ENCODE measurements at regions not wholly inside any gene's neighbourhood (a gene's known extent, or its start where the extent isn't known, plus 50 kb on each side); places are given as distances from the start of the nearest gene placed in this dataset.
"Not testable (repeated sequence)": the region's sequence is repeated elsewhere in the genome, so short reads cannot be mapped to it uniquely, and the experiment has no call there.

DNA sequence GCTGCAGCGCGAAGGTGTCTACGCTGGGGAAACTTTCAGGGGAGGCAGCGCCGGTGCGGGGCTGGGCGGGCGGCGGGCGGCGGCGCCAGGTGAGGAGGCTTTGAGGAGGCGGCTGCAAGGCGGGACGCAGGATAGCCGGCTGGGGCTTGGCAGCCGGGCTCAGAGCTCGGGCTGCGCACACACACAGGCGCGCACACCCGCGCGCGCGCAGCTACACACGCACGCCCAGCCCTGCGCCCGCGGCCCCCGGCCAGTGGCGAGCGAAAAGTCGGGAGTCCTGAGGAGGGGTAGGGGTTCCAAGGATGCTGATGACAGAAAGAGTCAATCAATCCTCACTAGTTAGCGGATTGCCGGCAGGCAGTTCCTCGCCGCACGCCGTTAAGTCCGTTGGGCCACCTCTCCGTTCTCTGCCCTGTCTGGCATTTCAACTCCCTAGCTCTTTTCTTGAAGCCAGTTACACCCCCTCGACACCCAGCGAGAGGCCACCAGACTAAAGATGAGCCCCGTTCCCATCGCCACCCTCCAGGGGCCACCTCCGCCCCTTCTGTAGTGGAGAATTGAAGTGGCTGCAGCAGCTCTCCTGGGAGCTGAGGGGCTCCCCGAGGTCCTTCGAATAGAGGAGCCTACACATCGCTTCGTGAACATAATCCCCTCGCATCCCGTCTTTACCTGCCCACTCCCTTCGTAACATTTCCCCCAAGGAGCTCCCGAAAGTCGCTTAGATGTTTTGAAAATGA lies 1640.3 kb upstream of the C9orf72 start, which contains the start of gene LINGO2:
LINGO2 (minus strand) TSS at position 185 of the 737 bp plus-strand sequence.
- H3K27me3 Mint-ChIP-seq (ENCODE audit: low read depth): peaks cover 44% of the 10 kb centered on the region
- DNase-seq (ENCODE audit: low spot score): no peak
- H3K4me3 Mint-ChIP-seq: peak within 1 kb of the TSS; percentile 18
- H3K9me3 Mint-ChIP-seq: no peaks in the 10 kb centered on the region
- H3K27ac Mint-ChIP-seq: no peak within 1 kb of the TSS
- H3K4me1 Mint-ChIP-seq (ENCODE audit: low read depth): peaks cover 3% of the 10 kb centered on the region
- H3K36me3 Mint-ChIP-seq (ENCODE audit: low read depth): no peaks in the 10 kb centered on the region

DNA sequence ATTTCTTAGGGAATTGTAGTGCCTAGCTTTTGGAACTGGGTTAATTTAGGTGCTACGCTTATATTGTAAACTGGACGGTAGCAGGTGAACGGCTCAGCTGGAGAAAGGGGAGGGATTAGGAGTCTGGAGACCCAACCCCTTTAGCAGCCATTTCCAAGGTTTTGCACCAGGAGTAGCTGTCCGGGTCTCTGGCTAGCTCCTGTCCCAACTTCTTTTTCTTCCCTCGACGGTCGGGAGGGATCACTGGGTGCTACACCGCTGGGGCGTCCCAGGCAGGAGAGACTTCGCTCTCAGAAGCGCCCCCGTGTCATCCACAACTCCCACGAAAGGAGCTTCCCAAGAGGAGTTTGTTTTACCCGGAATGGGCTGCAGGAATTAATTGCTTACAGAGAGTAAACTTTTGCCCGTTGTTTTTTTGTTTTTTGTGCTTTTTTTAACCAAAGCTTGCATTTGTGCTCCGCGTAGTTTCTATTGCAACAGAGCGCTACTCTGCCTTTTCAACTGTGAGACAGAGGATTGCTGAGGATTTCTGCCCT lies 1640.9 kb upstream of the C9orf72 start:
- Mint-ChIP-seq H3K27ac (no peak overlapping the region), H3K9me3 (no peaks in the 10 kb centered on the region), H3K4me1 (ENCODE audit: low read depth) (peaks cover 3% of the 10 kb centered on the region), H3K27me3 (ENCODE audit: low read depth) (peaks cover 44% of the 10 kb centered on the region), H3K36me3 (ENCODE audit: low read depth) (no peaks in the 10 kb centered on the region), H3K4me3 (peak overlapping the region; percentile 15)
- DNase-seq (ENCODE audit: low spot score): no peak

DNA sequence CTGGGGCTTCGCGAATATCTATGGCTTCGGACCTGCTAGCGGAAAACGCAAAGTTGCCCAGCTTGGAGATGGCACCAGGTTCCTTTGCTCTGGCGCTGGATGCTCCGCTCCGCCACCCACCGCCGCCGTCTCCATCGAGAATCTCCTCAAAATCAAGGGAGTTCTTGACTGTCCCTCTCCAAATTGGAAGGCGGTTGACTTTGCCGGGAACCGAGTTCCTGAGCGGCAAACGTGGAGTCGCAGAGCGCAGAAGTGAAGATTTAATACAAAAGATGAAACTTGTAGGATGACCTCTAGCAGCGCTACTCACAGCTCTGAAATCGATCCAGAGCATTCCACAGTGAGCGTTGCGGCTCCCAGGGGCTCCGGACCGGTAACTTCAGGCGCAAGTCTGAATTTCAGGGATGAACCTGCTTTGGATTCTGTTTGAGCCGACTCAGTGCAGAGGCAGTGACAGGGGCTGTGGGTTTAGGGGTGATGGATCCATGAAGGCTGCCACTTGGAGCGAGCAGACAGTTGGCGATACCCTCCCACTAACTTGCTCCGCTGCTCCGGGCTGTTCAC lies 1641.5 kb upstream of the C9orf72 start:
- H3K27me3 Mint-ChIP-seq (ENCODE audit: low read depth): peaks cover 44% of the 10 kb centered on the region
- no peaks in the 10 kb centered on the region for H3K36me3 Mint-ChIP-seq (ENCODE audit: low read depth)
- no peak overlapping the region for H3K4me3 Mint-ChIP-seq
- no peak for DNase-seq (ENCODE audit: low spot score)
- no peak overlapping the region for H3K27ac Mint-ChIP-seq
- no peaks in the 10 kb centered on the region for H3K9me3 Mint-ChIP-seq
- peaks cover 3% of the 10 kb centered on the region for H3K4me1 Mint-ChIP-seq (ENCODE audit: low read depth)

DNA sequence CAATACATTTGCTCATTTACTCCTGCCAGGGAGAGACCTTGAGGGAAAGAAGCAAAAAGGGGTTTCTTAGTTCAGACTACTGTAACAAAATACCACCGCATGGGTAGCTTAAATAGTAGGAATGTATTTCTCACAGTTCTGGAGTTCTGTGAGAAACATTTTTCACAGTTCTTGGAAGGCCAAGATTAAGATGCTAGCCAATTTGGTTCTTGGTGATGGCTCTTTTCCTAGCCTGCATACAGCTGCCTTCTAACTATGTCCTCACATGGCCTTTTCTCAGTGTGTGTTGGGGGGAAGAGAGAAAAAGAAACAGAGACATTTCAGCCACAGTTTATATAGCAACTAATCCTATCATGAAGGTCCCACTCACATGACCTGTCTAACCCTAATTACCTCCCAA lies 1644.7 kb upstream of the C9orf72 start:
- H3K4me1 Mint-ChIP-seq (ENCODE audit: low read depth): no peaks in the 10 kb centered on the region
- H3K9me3 Mint-ChIP-seq: no peaks in the 10 kb centered on the region
- no peak overlapping the region for H3K4me3 Mint-ChIP-seq
- no peak overlapping the region for H3K27ac Mint-ChIP-seq
- peaks cover 27% of the 10 kb centered on the region for H3K27me3 Mint-ChIP-seq (ENCODE audit: low read depth)
- H3K36me3 Mint-ChIP-seq (ENCODE audit: low read depth): no peaks in the 10 kb centered on the region
- no peak for DNase-seq (ENCODE audit: low spot score)

DNA sequence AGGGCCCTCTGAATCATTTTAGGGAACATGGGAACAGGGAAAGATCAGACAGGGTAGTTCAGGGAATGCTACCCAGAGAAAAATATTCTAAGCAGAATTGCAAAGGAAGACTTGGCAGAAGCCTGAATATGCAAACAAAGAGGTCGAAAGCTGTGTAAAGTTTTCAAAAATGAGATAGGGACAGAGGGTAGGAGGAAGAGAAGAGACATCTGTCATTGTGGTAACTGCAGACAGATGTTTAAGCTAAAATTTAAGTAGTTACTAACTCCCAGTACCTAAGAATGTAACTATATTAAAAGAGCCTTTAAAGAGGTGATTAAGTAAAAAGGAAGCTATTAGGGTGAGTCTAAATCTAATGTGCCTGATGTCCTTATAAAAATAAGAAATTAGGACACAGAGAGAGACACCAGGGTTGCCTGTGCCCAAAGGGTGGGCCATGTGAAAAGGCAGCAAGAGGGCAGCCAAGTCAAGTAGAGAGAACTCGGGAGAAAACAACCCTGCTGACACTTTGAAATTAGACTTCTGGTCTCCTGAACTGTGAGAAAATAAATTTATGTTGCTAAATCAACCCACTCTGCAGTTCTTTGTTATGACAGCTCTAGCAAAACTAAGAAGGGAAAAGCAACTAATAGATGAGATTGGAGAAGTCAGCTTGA lies 1647.4 kb upstream of the C9orf72 start:
- Mint-ChIP-seq H3K4me3 (no peak overlapping the region), H3K36me3 (ENCODE audit: low read depth) (no peaks in the 10 kb centered on the region), H3K9me3 (no peaks in the 10 kb centered on the region), H3K4me1 (ENCODE audit: low read depth) (no peaks in the 10 kb centered on the region), H3K27me3 (ENCODE audit: low read depth) (peaks cover 3% of the 10 kb centered on the region), H3K27ac (no peak overlapping the region)
- DNase-seq (ENCODE audit: low spot score): no peak

DNA sequence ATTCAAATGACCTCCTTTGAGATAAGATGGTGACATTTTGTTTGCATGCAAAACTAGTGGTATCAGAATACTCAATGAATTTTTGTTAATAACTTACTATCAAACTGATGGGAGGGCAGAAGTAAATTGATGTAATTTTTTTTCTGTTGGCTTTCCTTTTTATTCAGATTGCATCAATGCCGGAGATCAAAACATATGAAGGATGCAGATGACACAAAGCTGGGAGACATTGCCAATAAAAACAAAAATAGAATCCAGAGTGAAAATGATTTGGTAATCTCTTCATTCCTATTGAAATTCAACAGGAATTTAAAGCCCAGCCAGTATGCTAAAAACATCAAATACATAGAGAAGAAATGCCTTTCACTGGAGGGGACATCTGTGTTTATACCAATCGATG lies 1655.3 kb upstream of the C9orf72 start:
- Mint-ChIP-seq H3K4me3 (no peak overlapping the region), H3K4me1 (ENCODE audit: low read depth) (no peaks in the 10 kb centered on the region), H3K27me3 (ENCODE audit: low read depth) (no peaks in the 10 kb centered on the region), H3K27ac (no peak overlapping the region), H3K36me3 (ENCODE audit: low read depth) (no peaks in the 10 kb centered on the region), H3K9me3 (no peaks in the 10 kb centered on the region)
- DNase-seq (ENCODE audit: low spot score): no peak

DNA sequence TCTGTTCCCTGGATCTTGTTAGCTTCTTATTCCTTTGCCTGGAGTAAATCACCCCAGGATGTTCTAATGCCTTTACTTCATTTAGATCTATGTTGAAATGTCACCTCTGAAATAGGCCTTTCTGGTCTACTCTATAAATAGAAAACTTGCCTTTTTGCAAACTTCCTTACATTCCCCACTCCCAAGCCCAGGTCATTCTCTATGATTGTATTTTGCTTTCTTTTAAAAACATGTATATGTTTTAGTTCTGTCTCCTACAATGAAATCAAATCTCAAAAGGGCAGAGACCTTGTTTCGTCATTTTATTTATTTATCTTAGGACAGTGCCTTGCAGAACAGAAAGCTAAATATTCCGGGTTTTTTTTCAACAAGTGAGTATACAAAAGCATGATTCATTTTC lies 1657.7 kb upstream of the C9orf72 start:
- Mint-ChIP-seq H3K9me3 (no peaks in the 10 kb centered on the region), H3K27ac (no peak overlapping the region), H3K27me3 (ENCODE audit: low read depth) (no peaks in the 10 kb centered on the region), H3K36me3 (ENCODE audit: low read depth) (no peaks in the 10 kb centered on the region), H3K4me3 (no peak overlapping the region), H3K4me1 (ENCODE audit: low read depth) (no peaks in the 10 kb centered on the region)
- no peak for DNase-seq (ENCODE audit: low spot score)

DNA sequence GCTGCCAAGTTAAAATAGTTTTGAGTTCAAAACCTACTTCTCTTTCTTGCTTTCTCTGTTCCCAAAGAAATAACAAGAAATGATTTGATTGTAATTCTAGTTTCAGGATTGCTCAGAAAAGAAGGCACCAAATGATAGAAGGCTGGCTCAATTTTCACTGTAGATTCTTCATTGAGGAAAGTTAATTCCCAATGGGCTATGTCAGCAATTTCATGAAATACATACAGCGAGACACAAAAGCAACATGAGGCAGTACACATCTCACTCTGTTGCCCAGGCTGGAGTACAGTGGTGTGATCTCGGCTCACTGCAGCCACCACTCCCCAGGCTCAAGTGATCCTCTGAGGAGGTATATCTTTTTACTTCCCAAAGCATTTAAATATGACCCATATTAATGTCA lies 1659.9 kb upstream of the C9orf72 start:
- no peaks in the 10 kb centered on the region for H3K9me3 Mint-ChIP-seq

DNA sequence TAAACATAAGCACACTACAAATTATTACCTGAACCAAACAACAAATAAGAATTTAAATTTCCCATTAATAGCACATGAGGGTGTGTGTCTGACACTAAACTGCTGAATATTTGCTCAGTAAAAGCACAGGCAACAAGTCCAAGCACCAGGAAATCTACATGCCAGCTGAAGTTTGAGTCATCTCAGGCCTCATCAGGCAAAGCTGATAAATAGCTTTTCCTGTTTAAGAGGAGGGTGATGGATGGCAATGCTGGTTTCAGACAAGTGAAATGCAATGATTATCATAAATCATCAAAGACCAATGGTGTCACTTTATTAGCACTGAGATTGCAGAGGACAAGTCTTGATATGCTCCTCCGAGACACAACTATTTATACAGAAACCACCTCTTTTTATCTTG lies 1668.0 kb upstream of the C9orf72 start:
- no peaks in the 10 kb centered on the region for H3K27me3 Mint-ChIP-seq (ENCODE audit: low read depth)
- no peak overlapping the region for H3K27ac Mint-ChIP-seq
- no peaks in the 10 kb centered on the region for H3K4me1 Mint-ChIP-seq (ENCODE audit: low read depth)
- H3K36me3 Mint-ChIP-seq (ENCODE audit: low read depth): no peaks in the 10 kb centered on the region
- no peak overlapping the region for H3K4me3 Mint-ChIP-seq
- no peaks in the 10 kb centered on the region for H3K9me3 Mint-ChIP-seq
- no peak for DNase-seq (ENCODE audit: low spot score)

More for the DNA sequence above, 1659.9 kb upstream of the C9orf72 start:
- no peak for DNase-seq (ENCODE audit: low spot score)
- Mint-ChIP-seq H3K27me3 (ENCODE audit: low read depth) (no peaks in the 10 kb centered on the region), H3K36me3 (ENCODE audit: low read depth) (no peaks in the 10 kb centered on the region), H3K27ac (no peak overlapping the region), H3K4me1 (ENCODE audit: low read depth) (no peaks in the 10 kb centered on the region), H3K4me3 (no peak overlapping the region)

DNA sequence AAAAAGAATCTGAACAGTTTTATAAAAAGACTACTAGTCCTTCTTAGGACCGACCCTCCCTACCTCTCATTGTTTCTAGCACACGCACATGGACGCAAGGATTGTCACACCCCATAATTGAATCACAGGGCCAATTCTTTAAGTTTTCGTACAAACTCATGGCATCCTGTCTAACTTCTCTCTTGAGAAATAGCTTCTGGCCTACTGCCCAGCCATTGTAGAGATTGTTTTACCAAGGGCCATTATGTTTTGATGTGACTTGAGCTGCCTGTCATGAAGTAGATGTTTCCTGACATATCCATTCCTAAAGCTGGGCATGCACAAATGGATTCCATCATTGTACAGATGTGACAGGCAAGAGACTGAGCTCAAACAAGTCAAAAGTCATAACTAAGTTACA lies 1672.1 kb upstream of the C9orf72 start:
- Mint-ChIP-seq H3K4me3 (no peak overlapping the region), H3K27me3 (ENCODE audit: low read depth) (no peaks in the 10 kb centered on the region), H3K4me1 (ENCODE audit: low read depth) (no peaks in the 10 kb centered on the region), H3K9me3 (no peaks in the 10 kb centered on the region), H3K36me3 (ENCODE audit: low read depth) (no peaks in the 10 kb centered on the region), H3K27ac (no peak overlapping the region)
- no peak for DNase-seq (ENCODE audit: low spot score)

DNA sequence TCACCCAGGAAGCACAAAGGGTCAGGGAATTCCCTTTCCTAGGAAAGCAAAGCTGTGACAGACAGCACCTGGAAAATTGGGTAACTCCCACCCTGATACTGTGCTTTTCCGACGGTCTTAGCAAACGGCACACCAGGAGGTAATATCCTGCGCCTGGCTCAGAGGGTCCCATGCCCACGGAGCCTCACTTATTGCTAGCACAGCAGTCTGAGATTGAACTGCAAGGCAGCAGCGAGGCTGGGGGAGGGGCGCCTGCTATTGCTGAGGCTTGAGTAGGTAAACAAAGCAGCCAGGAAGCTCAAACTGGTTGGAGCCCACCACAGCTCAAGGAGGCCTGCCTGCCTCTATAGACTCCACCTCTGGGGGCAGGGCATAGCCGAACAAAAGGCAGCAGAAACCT lies 1697.1 kb upstream of the C9orf72 start:
- H3K9me3 Mint-ChIP-seq; DNase-seq (ENCODE audit: low spot score); H3K27ac Mint-ChIP-seq; H3K27me3 Mint-ChIP-seq (ENCODE audit: low read depth); H3K4me1 Mint-ChIP-seq (ENCODE audit: low read depth); H3K36me3 Mint-ChIP-seq (ENCODE audit: low read depth); H3K4me3 Mint-ChIP-seq: not testable (repeated sequence)

DNA sequence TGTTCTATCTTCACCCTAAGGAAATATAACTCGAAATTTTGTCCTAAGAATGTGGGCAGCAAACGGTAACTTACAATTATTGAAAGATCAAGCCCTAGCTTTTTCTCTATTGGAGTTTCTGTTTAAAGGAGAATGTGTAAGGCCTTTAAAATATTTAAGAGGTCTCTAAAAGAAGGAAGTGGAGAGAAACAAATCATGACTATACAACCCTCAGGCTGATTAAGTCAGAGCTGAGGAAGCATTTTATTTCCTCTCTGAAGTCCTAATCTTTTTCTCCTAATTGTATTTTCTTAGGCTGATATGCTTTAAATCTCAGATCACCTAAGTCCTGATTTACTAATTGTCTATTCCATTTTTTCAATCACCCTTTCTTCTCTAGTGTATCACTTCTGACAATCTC lies 1708.8 kb upstream of the C9orf72 start:
- Mint-ChIP-seq H3K27me3 (ENCODE audit: low read depth) (no peaks in the 10 kb centered on the region), H3K36me3 (ENCODE audit: low read depth) (no peaks in the 10 kb centered on the region), H3K4me1 (ENCODE audit: low read depth) (no peaks in the 10 kb centered on the region), H3K27ac (no peak overlapping the region), H3K4me3 (no peak overlapping the region), H3K9me3 (no peaks in the 10 kb centered on the region)
- no peak for DNase-seq (ENCODE audit: low spot score)

DNA sequence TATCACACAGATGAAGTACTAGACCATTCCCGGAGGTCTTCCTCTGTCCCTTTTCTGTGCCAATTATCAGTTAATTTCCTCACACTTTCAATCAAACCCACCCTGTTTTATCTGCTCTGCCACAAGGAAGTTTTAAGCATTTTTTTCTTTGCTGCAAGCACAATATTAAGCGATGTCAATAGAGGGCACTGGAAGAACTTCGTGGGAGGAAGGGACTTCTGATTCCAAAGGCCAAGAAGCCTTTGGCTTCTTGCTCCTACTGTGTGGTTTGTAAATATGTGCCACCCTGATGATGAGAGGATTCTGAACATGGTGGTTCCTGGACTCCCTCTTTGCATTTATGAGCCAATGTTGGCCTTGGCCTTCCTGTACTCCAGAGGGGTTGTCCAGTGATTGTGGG lies 1712.5 kb upstream of the C9orf72 start:
- no peaks in the 10 kb centered on the region for H3K4me1 Mint-ChIP-seq (ENCODE audit: low read depth)
- DNase-seq (ENCODE audit: low spot score): no peak
- H3K36me3 Mint-ChIP-seq (ENCODE audit: low read depth): no peaks in the 10 kb centered on the region
- no peaks in the 10 kb centered on the region for H3K27me3 Mint-ChIP-seq (ENCODE audit: low read depth)
- no peaks in the 10 kb centered on the region for H3K9me3 Mint-ChIP-seq
- no peak overlapping the region for H3K27ac Mint-ChIP-seq
- no peak overlapping the region for H3K4me3 Mint-ChIP-seq

DNA sequence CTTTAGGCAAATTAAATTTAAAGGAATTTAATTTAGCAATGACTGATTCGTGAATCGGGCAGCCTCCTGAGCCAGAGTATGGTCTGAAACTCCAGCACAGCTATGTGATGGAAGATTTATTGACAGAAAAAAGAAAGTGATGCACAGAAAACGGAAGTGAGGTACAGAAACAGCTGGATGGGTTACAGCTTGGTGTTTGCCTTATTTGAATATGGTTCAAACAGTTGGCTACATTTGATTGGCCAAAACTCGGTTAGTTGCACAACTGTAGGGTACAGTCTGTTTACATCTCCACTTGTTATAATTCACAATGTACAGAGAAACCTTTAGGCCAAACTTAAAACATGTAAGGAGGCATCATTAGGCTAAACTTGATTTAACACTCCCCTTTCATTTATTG lies 1716.1 kb upstream of the C9orf72 start:
- Mint-ChIP-seq H3K27me3 (ENCODE audit: low read depth) (no peaks in the 10 kb centered on the region), H3K4me1 (ENCODE audit: low read depth) (no peaks in the 10 kb centered on the region), H3K4me3 (no peak overlapping the region)

More for the DNA sequence above, 1716.1 kb upstream of the C9orf72 start:
- no peak overlapping the region for H3K27ac Mint-ChIP-seq
- no peak for DNase-seq (ENCODE audit: low spot score)
- H3K9me3 Mint-ChIP-seq: peaks cover 10% of the 10 kb centered on the region
- no peaks in the 10 kb centered on the region for H3K36me3 Mint-ChIP-seq (ENCODE audit: low read depth)

Measured in T-helper 2 cell treated with Interferon-gamma antibody and Interleukin-4, amounts not matched to agents 5 μg/mL and 100 μg/mL, for 36 hours (primary cell).